ENCODE measurements at regions not wholly inside any gene's neighbourhood (a gene's known extent, or its start where the extent isn't known, plus 50 kb on each side); places are given as distances from the start of the nearest gene placed in this dataset.

DNA sequence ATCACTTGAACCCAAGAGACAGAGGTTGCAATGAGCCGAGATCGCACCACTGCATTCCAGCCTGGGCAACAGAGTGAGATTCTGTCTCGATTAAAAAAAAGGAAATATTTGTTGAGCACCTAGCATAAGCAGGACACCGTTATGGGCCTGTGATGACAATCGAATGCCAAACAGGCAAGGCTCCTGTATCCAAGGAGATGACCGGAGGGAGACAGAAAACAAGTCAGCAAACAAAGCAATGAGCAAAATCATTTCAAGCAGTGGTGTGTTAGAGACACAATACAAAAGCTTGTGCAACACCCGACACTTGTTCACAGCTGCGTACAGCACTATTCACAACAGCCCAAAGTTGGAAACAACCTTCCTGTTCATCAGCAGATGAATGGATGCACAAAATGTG is 87.1 kb upstream of the CPEB4 start:
- BruUV-seq (replicated peaks): no TSS peak
- Histone ChIP-seq H3K4me1 (ENCODE audit: control insufficient read depth, insufficient read depth, low read length) (no peaks in the 10 kb centered on the region), H3K9me3 (ENCODE audit: control insufficient read depth, insufficient read depth, low read depth, low read length) (no peaks in the 10 kb centered on the region), H3K36me3 (ENCODE audit: control insufficient read depth, insufficient read depth, low read length) (no peaks in the 10 kb centered on the region), H3K27ac (ENCODE audit: low read length) (no peak overlapping the region), H3K27me3 (ENCODE audit: control insufficient read depth, insufficient read depth, low read length) (no peaks in the 10 kb centered on the region), H3K4me3 (ENCODE audit: low read depth in 2 of 2, low read length in 2 of 2) (no peak overlapping the region)
- in situ Hi-C loops (cut with HindIII; ENCODE audit: low pct_unique_long_range_greater_than_20kb, low sequenced_read_pairs): no loop called here
- TF ChIP-seq, protein P1, sequence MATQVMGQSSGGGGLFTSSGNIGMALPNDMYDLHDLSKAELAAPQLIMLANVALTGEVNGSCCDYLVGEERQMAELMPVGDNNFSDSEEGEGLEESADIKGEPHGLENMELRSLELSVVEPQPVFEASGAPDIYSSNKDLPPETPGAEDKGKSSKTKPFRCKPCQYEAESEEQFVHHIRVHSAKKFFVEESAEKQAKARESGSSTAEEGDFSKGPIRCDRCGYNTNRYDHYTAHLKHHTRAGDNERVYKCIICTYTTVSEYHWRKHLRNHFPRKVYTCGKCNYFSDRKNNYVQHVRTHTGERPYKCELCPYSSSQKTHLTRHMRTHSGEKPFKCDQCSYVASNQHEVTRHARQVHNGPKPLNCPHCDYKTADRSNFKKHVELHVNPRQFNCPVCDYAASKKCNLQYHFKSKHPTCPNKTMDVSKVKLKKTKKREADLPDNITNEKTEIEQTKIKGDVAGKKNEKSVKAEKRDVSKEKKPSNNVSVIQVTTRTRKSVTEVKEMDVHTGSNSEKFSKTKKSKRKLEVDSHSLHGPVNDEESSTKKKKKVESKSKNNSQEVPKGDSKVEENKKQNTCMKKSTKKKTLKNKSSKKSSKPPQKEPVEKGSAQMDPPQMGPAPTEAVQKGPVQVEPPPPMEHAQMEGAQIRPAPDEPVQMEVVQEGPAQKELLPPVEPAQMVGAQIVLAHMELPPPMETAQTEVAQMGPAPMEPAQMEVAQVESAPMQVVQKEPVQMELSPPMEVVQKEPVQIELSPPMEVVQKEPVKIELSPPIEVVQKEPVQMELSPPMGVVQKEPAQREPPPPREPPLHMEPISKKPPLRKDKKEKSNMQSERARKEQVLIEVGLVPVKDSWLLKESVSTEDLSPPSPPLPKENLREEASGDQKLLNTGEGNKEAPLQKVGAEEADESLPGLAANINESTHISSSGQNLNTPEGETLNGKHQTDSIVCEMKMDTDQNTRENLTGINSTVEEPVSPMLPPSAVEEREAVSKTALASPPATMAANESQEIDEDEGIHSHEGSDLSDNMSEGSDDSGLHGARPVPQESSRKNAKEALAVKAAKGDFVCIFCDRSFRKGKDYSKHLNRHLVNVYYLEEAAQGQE (IDR thresholded peaks at IDR 0.05; ENCODE audit: insufficient read depth in 1 of 2, low read depth in 2 of 2, low read length in 1 of 2): no peak
- TF ChIP-seq TCF7L2 (IDR thresholded peaks at IDR 0.05; ENCODE audit: low read depth, low read length) (no peak), SIN3A (IDR thresholded peaks at IDR 0.05; ENCODE audit: borderline replicate concordance, insufficient read depth, low read depth, low read length) (no peak), POLR2AphosphoS5 (IDR thresholded peaks at IDR 0.05; ENCODE audit: low read depth, low read length) (no peak)
- TF ChIP-seq, protein P2, sequence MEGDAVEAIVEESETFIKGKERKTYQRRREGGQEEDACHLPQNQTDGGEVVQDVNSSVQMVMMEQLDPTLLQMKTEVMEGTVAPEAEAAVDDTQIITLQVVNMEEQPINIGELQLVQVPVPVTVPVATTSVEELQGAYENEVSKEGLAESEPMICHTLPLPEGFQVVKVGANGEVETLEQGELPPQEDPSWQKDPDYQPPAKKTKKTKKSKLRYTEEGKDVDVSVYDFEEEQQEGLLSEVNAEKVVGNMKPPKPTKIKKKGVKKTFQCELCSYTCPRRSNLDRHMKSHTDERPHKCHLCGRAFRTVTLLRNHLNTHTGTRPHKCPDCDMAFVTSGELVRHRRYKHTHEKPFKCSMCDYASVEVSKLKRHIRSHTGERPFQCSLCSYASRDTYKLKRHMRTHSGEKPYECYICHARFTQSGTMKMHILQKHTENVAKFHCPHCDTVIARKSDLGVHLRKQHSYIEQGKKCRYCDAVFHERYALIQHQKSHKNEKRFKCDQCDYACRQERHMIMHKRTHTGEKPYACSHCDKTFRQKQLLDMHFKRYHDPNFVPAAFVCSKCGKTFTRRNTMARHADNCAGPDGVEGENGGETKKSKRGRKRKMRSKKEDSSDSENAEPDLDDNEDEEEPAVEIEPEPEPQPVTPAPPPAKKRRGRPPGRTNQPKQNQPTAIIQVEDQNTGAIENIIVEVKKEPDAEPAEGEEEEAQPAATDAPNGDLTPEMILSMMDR (IDR thresholded peaks at IDR 0.05): no peak
- CTCF ChIA-PET: no interaction called here
- intact Hi-C loops (cut with micrococcal nuclease; ENCODE audit: unreplicated experiment): no loop called here
- POLR2A ChIA-PET: no interaction called here
- no peak for ATAC-seq
- DNase-seq (ENCODE audit: low read depth, low spot score): no peak

DNA sequence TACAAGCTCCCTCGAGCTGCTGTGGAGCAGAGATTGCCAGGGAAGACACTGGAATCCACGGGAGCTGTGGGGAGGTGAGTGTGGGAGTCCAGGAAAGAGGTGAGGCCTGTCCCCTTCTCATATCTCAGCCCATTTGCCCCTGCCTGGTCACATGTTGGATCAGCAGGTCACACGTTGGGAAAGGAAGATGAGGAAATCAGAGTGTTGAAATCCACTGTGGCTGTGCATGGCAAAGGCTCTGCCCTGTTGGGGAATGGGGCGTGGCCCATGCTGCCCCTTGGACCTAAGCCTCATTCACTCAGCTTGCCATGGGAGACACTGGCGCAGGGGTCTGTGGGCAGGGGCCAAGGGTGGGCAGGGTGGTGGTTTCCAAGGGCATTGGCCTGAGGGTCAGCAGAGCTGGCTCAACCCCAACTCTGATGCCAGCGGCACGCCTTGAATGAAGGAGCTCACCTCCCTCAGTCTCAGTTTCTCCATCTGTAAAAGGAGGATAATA is 85.4 kb upstream of the CPEB4 start:
- ChIA-PET CTCF (no interaction called here), POLR2A (no interaction called here)
- no peaks in the 10 kb centered on the region; the same call in 1 of the 2 replicates for H3K27me3 ChIP-seq (ENCODE audit: control insufficient read depth, insufficient read depth, low read length)
- H3K27ac ChIP-seq (ENCODE audit: low read length): no peak overlapping the region
- no peak overlapping the region for H3K4me3 ChIP-seq (ENCODE audit: low read depth in 2 of 2, low read length in 2 of 2)
- TF ChIP-seq, protein P2 (IDR thresholded peaks at IDR 0.05): no peak
- TF ChIP-seq SIN3A (IDR thresholded peaks at IDR 0.05; ENCODE audit: borderline replicate concordance, insufficient read depth, low read depth, low read length) (no peak), TCF7L2 (IDR thresholded peaks at IDR 0.05; ENCODE audit: low read depth, low read length) (no peak), POLR2AphosphoS5 (IDR thresholded peaks at IDR 0.05; ENCODE audit: low read depth, low read length) (no peak)
- TF ChIP-seq, protein P1 (IDR thresholded peaks at IDR 0.05; ENCODE audit: insufficient read depth in 1 of 2, low read depth in 2 of 2, low read length in 1 of 2): no peak
- in situ Hi-C loops (cut with HindIII; ENCODE audit: low pct_unique_long_range_greater_than_20kb, low sequenced_read_pairs): no loop called here
- H3K4me1 ChIP-seq (ENCODE audit: control insufficient read depth, insufficient read depth, low read length): no peaks in the 10 kb centered on the region
- no peaks in the 10 kb centered on the region for H3K36me3 ChIP-seq (ENCODE audit: control insufficient read depth, insufficient read depth, low read length)
- no TSS peak for BruUV-seq (replicated peaks)
- DNase-seq (ENCODE audit: low read depth, low spot score) (no peak), ATAC-seq (no peak)
- H3K9me3 ChIP-seq (ENCODE audit: control insufficient read depth, insufficient read depth, low read depth, low read length): no peaks in the 10 kb centered on the region
- intact Hi-C loops (cut with micrococcal nuclease; ENCODE audit: unreplicated experiment): no loop called here
